ENCODE measurements at regions not wholly inside any gene's neighbourhood (a gene's known extent, or its start where the extent isn't known, plus 50 kb on each side); places are given as distances from the start of the nearest gene placed in this dataset.

GRCh38 chr21:35107520-35107919 is 58.4 kb upstream of the RUNX1 start:
- no peak for TF ChIP-seq CTCF (IDR thresholded peaks at IDR 0.05; ENCODE audit: low read depth, low read length)
- H3K4me3 ChIP-seq (ENCODE audit: low read depth, low read length): no peak overlapping the region

- TF ChIP-seq CTCF (IDR thresholded peaks at IDR 0.05; ENCODE audit: low read depth, low read length): no peak
Measured at GRCh38 chr21:35106246-35106835, 57.2 kb upstream of the RUNX1 start.

GRCh38 chr21:35102488-35103371 is 53.6 kb upstream of the RUNX1 start:
- no peak for TF ChIP-seq CTCF (IDR thresholded peaks at IDR 0.05; ENCODE audit: low read depth, low read length)
- no peak overlapping the region for H3K4me3 ChIP-seq (ENCODE audit: low read depth, low read length)

More at GRCh38 chr21:35106246-35106835, 57.2 kb upstream of the RUNX1 start:
- no peak overlapping the region for H3K4me3 ChIP-seq (ENCODE audit: low read depth, low read length)

GRCh38 chr21:35100349-35100811 is 51.3 kb upstream of the RUNX1 start:
- no peak overlapping the region for H3K4me3 ChIP-seq (ENCODE audit: low read depth, low read length)

GRCh38 chr21:35099310-35099709 is 50.2 kb upstream of the RUNX1 start:
- TF ChIP-seq CTCF (IDR thresholded peaks at IDR 0.05; ENCODE audit: low read depth, low read length): no peak
- no peak overlapping the region for H3K4me3 ChIP-seq (ENCODE audit: low read depth, low read length)

More at GRCh38 chr21:35100349-35100811, 51.3 kb upstream of the RUNX1 start:
- no peak for TF ChIP-seq CTCF (IDR thresholded peaks at IDR 0.05; ENCODE audit: low read depth, low read length)
